Transverse colon (tissue), 4 donors: ENCODE measurements at regions not wholly inside any gene's neighbourhood (a gene's known extent, or its start where the extent isn't known, plus 50 kb on each side); places are given as distances from the start of the nearest gene placed in this dataset.

Experiments
- DNase-seq: peaks from one replicate; pipeline ENCODE4 v3.0.0-alpha.2; 2019
- H3K27ac ChIP-seq, 4 donors: fragments of 200-600 bp; sonication (generic); 2 replicates each; pipeline ENCODE4 v1.5.1; 2016 to 2018; ENCODE audit warnings: inconsistent platforms in 4 of 4
- H3K27me3 ChIP-seq: fragments of 200-600 bp; sonication (generic); 2 replicates; pipeline ENCODE4 v1.5.1; 2017; ENCODE audit warnings: inconsistent platforms
- H3K36me3 ChIP-seq, 4 donors: fragments of 200-600 bp; sonication (generic); 2 replicates each; pipeline ENCODE4 v1.5.1; 2017 to 2019; ENCODE audit warnings: inconsistent platforms in 4 of 4
- H3K4me1 ChIP-seq, 4 donors: fragments of 200-600 bp; sonication (generic); 2 replicates each; pipeline ENCODE4 v1.5.1; 2017 to 2020; ENCODE audit warnings: inconsistent platforms in 4 of 4
- H3K4me3 ChIP-seq, 4 donors: fragments of 200-600 bp; sonication (generic); 1 replicate in 1 of 4; 2 replicates in 3 of 4; pipeline versions ENCODE4 v1.5.1 to v1.6.1; 2017 to 2019; ENCODE audit warnings: inconsistent platforms in 4 of 4
- H3K9me3 ChIP-seq, 2 donors: fragments of 200-600 bp; sonication (generic); 2 replicates each; pipeline ENCODE4 v1.5.1; 2017 to 2019; ENCODE audit warnings: inconsistent platforms in 2 of 2
- EP300 ChIP-seq: sonication (generic); formaldehyde crosslinking; IDR thresholded peaks from one replicate; pipeline ENCODE4 v1.6.1; 2017; ENCODE audit warnings: antibody characterized with exemption, low read depth
- POLR2A ChIP-seq: fragments of 450-650 bp; IDR thresholded peaks from one replicate; pipeline ENCODE4 v1.6.1; 2016; ENCODE audit warnings: antibody characterized with exemption, mild to moderate bottlenecking, moderate library complexity
- POLR2AphosphoS5 ChIP-seq, 3 donors: sonication (generic); formaldehyde crosslinking; IDR thresholded peaks; one replicate each; pipeline ENCODE4 v1.6.1; 2016; ENCODE audit warnings: antibody characterized with exemption in 3 of 3
- WGBS, 2 donors: methylation state at CpG; one replicate each; pipeline ENCODE4 v1.1.5; 2018; ENCODE audit warnings: low coverage in 1 of 2; 5-methylcytosine and 5-hydroxymethylcytosine counted together
- in situ Hi-C, 4 donors: fragments of 200-750 bp; cut with MboI; loops; one replicate each; pipeline versions ENCODE4 v1.15.0 to v1.15.1; 2017; ENCODE audit warnings: low sequenced_read_pairs in 3 of 4, low pct_ligation_motif_present in 1 of 4, low pct_unique_long_range_greater_than_20kb in 1 of 4
- intact Hi-C: fragments of 100-400 bp; cut with DNase I; formaldehyde crosslinking; loops from one replicate; pipeline ENCODE4 v1.15.1; 2023; ENCODE audit warnings: low total_unique reads
- TF ChIP-seq, protein P1 (sequence below), 5 experiments: fragments of 200-600 bp in 3 of 5; fragments of 450-650 bp in 2 of 5; sonication (generic) in 3 of 5; IDR thresholded peaks; 1 replicate in 2 of 5; 2 replicates in 3 of 5; pipeline ENCODE4 v1.5.1; 2016 to 2017; ENCODE audit warnings: antibody characterized with exemption in 5 of 5, inconsistent platforms in 3 of 5, mild to moderate bottlenecking in 2 of 5, moderate library complexity in 1 of 5

- Histone ChIP-seq H3K4me1 (peaks cover 0 to 4% (median 0%) of the 10 kb centered on the region in 4 donors), H3K4me3 (no peak overlapping the region), H3K27me3 (no peaks in the 10 kb centered on the region), H3K27ac (no peak overlapping the region), H3K9me3 (no peaks in the 10 kb centered on the region), H3K36me3 (no peaks in the 10 kb centered on the region)
- no peak for TF ChIP-seq POLR2AphosphoS5 (IDR thresholded peaks at IDR 0.05)
- TF ChIP-seq EP300 = no peak
- no peak for TF ChIP-seq POLR2A
- TF ChIP-seq, protein P1, sequence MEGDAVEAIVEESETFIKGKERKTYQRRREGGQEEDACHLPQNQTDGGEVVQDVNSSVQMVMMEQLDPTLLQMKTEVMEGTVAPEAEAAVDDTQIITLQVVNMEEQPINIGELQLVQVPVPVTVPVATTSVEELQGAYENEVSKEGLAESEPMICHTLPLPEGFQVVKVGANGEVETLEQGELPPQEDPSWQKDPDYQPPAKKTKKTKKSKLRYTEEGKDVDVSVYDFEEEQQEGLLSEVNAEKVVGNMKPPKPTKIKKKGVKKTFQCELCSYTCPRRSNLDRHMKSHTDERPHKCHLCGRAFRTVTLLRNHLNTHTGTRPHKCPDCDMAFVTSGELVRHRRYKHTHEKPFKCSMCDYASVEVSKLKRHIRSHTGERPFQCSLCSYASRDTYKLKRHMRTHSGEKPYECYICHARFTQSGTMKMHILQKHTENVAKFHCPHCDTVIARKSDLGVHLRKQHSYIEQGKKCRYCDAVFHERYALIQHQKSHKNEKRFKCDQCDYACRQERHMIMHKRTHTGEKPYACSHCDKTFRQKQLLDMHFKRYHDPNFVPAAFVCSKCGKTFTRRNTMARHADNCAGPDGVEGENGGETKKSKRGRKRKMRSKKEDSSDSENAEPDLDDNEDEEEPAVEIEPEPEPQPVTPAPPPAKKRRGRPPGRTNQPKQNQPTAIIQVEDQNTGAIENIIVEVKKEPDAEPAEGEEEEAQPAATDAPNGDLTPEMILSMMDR (IDR thresholded peaks at IDR 0.05) = no peak
- WGBS, 2 donors = 20 to 30% methylated on average over 3 of the region's 3 CpGs
- intact Hi-C loops = no loop called here
- in situ Hi-C loops = no loop called here
- DNase-seq = no peak
Measured at GRCh38 chr2:106977717-106978116, 91.8 kb upstream of the ST6GAL2 start.

DNA sequence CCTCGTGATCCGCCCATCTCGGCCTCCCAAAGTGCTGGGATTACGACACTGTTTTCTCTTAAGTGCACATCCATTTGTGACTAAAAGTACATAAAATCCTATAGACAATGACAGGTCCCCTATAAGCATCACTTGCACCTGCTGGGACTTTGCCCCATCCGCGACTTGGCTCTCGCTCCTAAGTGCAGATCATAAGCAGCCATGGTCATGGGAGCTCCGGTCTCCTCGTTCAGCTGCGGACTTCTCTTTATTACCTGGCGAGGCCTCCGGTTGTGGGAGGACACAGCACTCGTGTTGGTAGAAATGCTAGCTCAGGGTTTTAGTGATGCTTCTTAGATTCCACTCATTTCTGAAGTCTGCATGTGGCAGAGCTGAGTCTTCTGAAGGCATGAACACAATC, 92.7 kb upstream of the ST6GAL2 start:
- Histone ChIP-seq H3K4me1 (peaks cover 0 to 4% (median 0%) of the 10 kb centered on the region in 4 donors), H3K36me3 (no peaks in the 10 kb centered on the region), H3K27ac (no peak overlapping the region), H3K27me3 (no peaks in the 10 kb centered on the region), H3K4me3 (no peak overlapping the region), H3K9me3 (no peaks in the 10 kb centered on the region)
- TF ChIP-seq, protein P1 (IDR thresholded peaks at IDR 0.05) = no peak
- TF ChIP-seq EP300 (no peak), POLR2A (no peak), POLR2AphosphoS5 (IDR thresholded peaks at IDR 0.05) (no peak)
- in situ Hi-C loops = no loop called here
- intact Hi-C loops = no loop called here
- no peak for DNase-seq
- 60% methylated on average over 1 to 13 of the region's 13 CpGs for WGBS, 2 donors

- no peaks in the 10 kb centered on the region for H3K9me3 ChIP-seq
- H3K27me3 ChIP-seq = no peaks in the 10 kb centered on the region
- WGBS, 2 donors = 85 to 94% methylated on average over 1 of the region's 1 CpG
- H3K27ac ChIP-seq = no peak overlapping the region
- intact Hi-C loops = no loop called here
- TF ChIP-seq EP300 (no peak), POLR2A (no peak), POLR2AphosphoS5 (IDR thresholded peaks at IDR 0.05) (no peak)
- TF ChIP-seq, protein P1 (IDR thresholded peaks at IDR 0.05) = no peak
- H3K4me3 ChIP-seq = no peak overlapping the region
- in situ Hi-C loops = no loop called here
- DNase-seq = no peak
- no peaks in the 10 kb centered on the region for H3K36me3 ChIP-seq
- H3K4me1 ChIP-seq = peaks cover 0 to 4% (median 0%) of the 10 kb centered on the region in 4 donors
Measured at GRCh38 chr2:106981491-106981890, 95.5 kb upstream of the ST6GAL2 start.

DNA sequence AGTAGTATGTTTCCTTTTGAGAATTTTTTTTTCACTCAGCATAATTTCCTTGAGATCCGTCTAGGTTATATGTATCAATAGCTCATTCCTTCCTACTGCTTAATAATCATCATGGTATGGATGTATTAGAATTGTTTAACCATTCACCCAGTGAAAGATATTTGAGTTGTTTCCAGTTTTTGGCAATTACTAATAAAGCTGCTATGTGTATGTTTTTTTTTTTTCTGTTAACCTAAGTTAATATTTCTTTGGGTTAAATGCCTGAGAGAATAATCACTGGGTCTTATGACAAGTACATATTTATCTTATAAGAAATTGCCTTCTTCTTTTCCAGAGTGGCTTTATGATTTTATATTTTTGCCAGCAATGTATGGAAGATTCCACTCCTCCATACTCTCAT, 96.4 kb upstream of the ST6GAL2 start:
- H3K4me1 ChIP-seq = peaks cover 0 to 4% (median 0%) of the 10 kb centered on the region in 4 donors
- WGBS, 2 donors = 80 to 81% methylated on average over 1 of the region's 1 CpG
- no peaks in the 10 kb centered on the region for H3K36me3 ChIP-seq
- in situ Hi-C loops = no loop called here
- TF ChIP-seq, protein P1 (IDR thresholded peaks at IDR 0.05) = no peak
- TF ChIP-seq POLR2AphosphoS5 (IDR thresholded peaks at IDR 0.05) (no peak), EP300 (no peak), POLR2A (no peak)
- H3K4me3 ChIP-seq = no peak overlapping the region
- no peak for DNase-seq
- no peaks in the 10 kb centered on the region for H3K9me3 ChIP-seq
- intact Hi-C loops = no loop called here
- H3K27me3 ChIP-seq = no peaks in the 10 kb centered on the region
- no peak overlapping the region for H3K27ac ChIP-seq
